ENCODE measurements at regions not wholly inside any gene's neighbourhood (a gene's known extent, or its start where the extent isn't known, plus 50 kb on each side); places are given as distances from the start of the nearest gene placed in this dataset.

DNA sequence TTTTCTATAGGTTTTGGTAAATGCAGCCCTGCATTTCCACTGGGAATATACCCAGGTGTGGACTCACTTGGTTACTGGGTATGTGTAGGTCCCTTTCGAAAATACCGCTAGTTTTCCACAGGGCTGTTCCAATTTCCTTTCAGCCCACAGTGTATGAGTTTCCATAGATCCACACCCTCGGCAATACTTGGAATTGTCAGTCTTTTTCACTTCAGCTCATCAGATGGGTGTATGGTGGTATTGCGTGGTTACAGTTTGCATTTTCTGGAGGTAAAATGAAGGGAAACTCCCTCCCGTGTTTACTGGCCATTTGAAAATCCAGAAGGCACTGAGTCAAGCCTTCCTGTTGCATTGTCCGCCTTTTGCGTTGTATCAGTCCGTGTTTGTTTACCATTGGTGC lies 453.6 kb downstream of the CDH26 start:
- no peak overlapping the region for H3K4me3 Mint-ChIP-seq
- DNase-seq = no peak
- H3K36me3 Mint-ChIP-seq (ENCODE audit: low read depth) = no peaks in the 10 kb centered on the region
- no peaks in the 10 kb centered on the region for H3K4me1 Mint-ChIP-seq
- TF ChIP-seq, protein P1, sequence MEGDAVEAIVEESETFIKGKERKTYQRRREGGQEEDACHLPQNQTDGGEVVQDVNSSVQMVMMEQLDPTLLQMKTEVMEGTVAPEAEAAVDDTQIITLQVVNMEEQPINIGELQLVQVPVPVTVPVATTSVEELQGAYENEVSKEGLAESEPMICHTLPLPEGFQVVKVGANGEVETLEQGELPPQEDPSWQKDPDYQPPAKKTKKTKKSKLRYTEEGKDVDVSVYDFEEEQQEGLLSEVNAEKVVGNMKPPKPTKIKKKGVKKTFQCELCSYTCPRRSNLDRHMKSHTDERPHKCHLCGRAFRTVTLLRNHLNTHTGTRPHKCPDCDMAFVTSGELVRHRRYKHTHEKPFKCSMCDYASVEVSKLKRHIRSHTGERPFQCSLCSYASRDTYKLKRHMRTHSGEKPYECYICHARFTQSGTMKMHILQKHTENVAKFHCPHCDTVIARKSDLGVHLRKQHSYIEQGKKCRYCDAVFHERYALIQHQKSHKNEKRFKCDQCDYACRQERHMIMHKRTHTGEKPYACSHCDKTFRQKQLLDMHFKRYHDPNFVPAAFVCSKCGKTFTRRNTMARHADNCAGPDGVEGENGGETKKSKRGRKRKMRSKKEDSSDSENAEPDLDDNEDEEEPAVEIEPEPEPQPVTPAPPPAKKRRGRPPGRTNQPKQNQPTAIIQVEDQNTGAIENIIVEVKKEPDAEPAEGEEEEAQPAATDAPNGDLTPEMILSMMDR (IDR thresholded peaks at IDR 0.05) = no peak
- peaks cover 8% of the 10 kb centered on the region for H3K27me3 Mint-ChIP-seq (ENCODE audit: low read depth, poor library complexity)
- H3K27ac Mint-ChIP-seq = no peak overlapping the region
- H3K9me3 Mint-ChIP-seq = peaks cover 28% of the 10 kb centered on the region

- Mint-ChIP-seq H3K4me3 (no peak overlapping the region), H3K36me3 (ENCODE audit: low read depth) (no peaks in the 10 kb centered on the region), H3K27me3 (ENCODE audit: low read depth, poor library complexity) (peaks cover 8% of the 10 kb centered on the region), H3K4me1 (no peaks in the 10 kb centered on the region), H3K9me3 (no peaks in the 10 kb centered on the region), H3K27ac (no peak overlapping the region)
- no peak for DNase-seq
- TF ChIP-seq, protein P1 (IDR thresholded peaks at IDR 0.05) = no peak
Observed at GRCh38 chr20:60420676-60421229, 462.5 kb downstream of the CDH26 start.

DNA sequence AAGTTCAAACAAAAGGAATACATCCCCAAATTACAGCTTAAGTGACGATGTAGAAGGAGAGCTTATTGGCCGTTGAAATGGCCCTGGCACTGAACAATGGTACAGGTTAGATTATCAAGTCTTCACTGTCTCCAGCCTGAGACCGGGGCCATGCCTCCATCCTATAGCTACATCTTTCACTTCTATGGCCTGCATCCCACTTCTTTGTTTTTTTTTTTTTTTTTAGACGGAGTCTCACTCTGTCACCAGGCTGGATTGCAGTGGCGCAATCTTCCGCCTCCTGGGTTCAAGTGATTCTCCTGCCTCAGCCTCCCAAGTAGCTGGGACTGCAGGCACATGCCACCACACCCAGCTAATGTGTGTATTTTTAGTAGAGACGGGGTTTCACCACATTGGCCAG lies 464.6 kb downstream of the CDH26 start:
- no peak overlapping the region for H3K27ac Mint-ChIP-seq
- TF ChIP-seq, protein P1 (IDR thresholded peaks at IDR 0.05) = no peak
- no peaks in the 10 kb centered on the region for H3K9me3 Mint-ChIP-seq
- H3K4me1 Mint-ChIP-seq = no peaks in the 10 kb centered on the region
- H3K36me3 Mint-ChIP-seq (ENCODE audit: low read depth) = no peaks in the 10 kb centered on the region
- no peak for DNase-seq
- no peak overlapping the region for H3K4me3 Mint-ChIP-seq
- H3K27me3 Mint-ChIP-seq (ENCODE audit: low read depth, poor library complexity) = peaks cover 13% of the 10 kb centered on the region

- H3K4me3 Mint-ChIP-seq = no peak overlapping the region
Observed at GRCh38 chr20:60424267-60424902, 466.2 kb downstream of the CDH26 start.

DNA sequence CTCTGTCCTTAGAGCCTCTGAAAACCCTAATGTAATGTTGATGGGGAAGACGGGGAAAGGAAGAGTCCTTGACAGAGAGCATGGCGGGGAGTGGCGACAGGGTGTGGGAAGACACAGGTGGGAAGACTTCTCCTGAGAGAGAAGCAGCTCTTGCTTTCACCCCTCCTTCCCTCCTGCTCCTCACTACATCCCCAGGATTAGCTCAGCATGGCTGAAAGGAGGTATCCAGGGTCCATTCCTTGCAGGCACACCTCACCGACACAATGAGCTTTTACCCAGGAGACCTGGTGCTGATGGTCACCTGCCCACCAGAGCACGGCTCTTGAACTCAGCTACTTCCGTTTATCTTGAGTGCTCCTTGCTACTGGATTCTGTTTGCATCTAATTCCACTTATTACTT lies 469.3 kb downstream of the CDH26 start:
- Mint-ChIP-seq H3K27ac (no peak overlapping the region), H3K4me3 (no peak overlapping the region), H3K4me1 (no peaks in the 10 kb centered on the region), H3K9me3 (no peaks in the 10 kb centered on the region), H3K27me3 (ENCODE audit: low read depth, poor library complexity) (peaks cover 18% of the 10 kb centered on the region), H3K36me3 (ENCODE audit: low read depth) (no peaks in the 10 kb centered on the region)
- DNase-seq = no peak
- TF ChIP-seq, protein P1 (IDR thresholded peaks at IDR 0.05) = no peak

More at GRCh38 chr20:60424267-60424902, 466.2 kb downstream of the CDH26 start:
- peaks cover 15% of the 10 kb centered on the region for H3K27me3 Mint-ChIP-seq (ENCODE audit: low read depth, poor library complexity)
- H3K36me3 Mint-ChIP-seq (ENCODE audit: low read depth) = no peaks in the 10 kb centered on the region
- TF ChIP-seq, protein P1 (IDR thresholded peaks at IDR 0.05) = no peak
- H3K9me3 Mint-ChIP-seq = no peaks in the 10 kb centered on the region
- H3K27ac Mint-ChIP-seq = no peak overlapping the region
- no peaks in the 10 kb centered on the region for H3K4me1 Mint-ChIP-seq
- DNase-seq = no peak

- H3K27me3 Mint-ChIP-seq (ENCODE audit: low read depth, poor library complexity) = peaks cover 18% of the 10 kb centered on the region
- DNase-seq = no peak
- H3K4me3 Mint-ChIP-seq = no peak overlapping the region
- H3K36me3 Mint-ChIP-seq (ENCODE audit: low read depth) = no peaks in the 10 kb centered on the region
- no peaks in the 10 kb centered on the region for H3K9me3 Mint-ChIP-seq
- no peak overlapping the region for H3K27ac Mint-ChIP-seq
- no peaks in the 10 kb centered on the region for H3K4me1 Mint-ChIP-seq
- TF ChIP-seq, protein P1 (IDR thresholded peaks at IDR 0.05) = no peak
Observed at GRCh38 chr20:60428651-60429050, 470.4 kb downstream of the CDH26 start.
